HEK293 (cell line): ENCODE measurements at regions not wholly inside any gene's neighbourhood (a gene's known extent, or its start where the extent isn't known, plus 50 kb on each side); places are given as distances from the start of the nearest gene placed in this dataset.

ENCODE experiments used
- CTCF ChIA-PET: fragments of 350-600 bp; formaldehyde crosslinking; extraction: SDS; loops from one replicate; lab custom pipeline; 2021; ENCODE audit warnings: antibody characterized with exemption; lab: Yijun Ruan, JAX
- POLR2A ChIA-PET: fragments of 300-600 bp; formaldehyde crosslinking; extraction: SDS; loops from one replicate; lab custom pipeline; 2020; ENCODE audit warnings: antibody characterized with exemption, inconsistent platforms; lab: Yijun Ruan, JAX
- H3K27ac ChIP-seq: fragments of 200-500 bp; sonication (Bioruptor generic); 2 replicates; pipeline ENCODE4 v1.5.1; 2014; ENCODE audit warnings: low read depth, low read length, control low read depth, inconsistent platforms; ENCODE audit errors: extremely low read depth
- H3K36me3 ChIP-seq, 2 experiments: fragments of 200-500 bp in 1 of 2; sonication (Bioruptor generic) in 1 of 2; 1 replicate in 1 of 2; 2 replicates in 1 of 2; pipeline ENCODE4 v1.5.1; 2014 to 2017; ENCODE audit warnings: inconsistent platforms in 2 of 2, low read length in 2 of 2; ENCODE audit not compliant: control insufficient read depth in 2 of 2, insufficient read depth in 1 of 2
- H3K4me1 ChIP-seq: fragments of 200-500 bp; sonication (Bioruptor generic); 2 replicates; pipeline ENCODE4 v1.5.1; 2014; ENCODE audit warnings: mild to moderate bottlenecking, low read length, inconsistent platforms; ENCODE audit not compliant: control insufficient read depth, insufficient read depth
- H3K4me3 ChIP-seq: 2 replicates; pipeline ENCODE4 v1.5.1; 2011; ENCODE audit warnings: low read depth, mild to moderate bottlenecking, control low read depth, low read length, moderate library complexity
- H3K9me3 ChIP-seq: fragments of 200-500 bp; sonication (Bioruptor generic); 2 replicates; pipeline ENCODE4 v1.5.1; 2014; ENCODE audit warnings: low read depth, low read length, inconsistent platforms; ENCODE audit not compliant: control insufficient read depth, insufficient read depth
- CTCF ChIP-seq: fragments of 450-650 bp; formaldehyde crosslinking; IDR thresholded peaks from 2 replicates; pipeline ENCODE4 v1.5.1; 2016; ENCODE audit warnings: missing biosample characterization, missing genetic modification characterization
- HOXD13 ChIP-seq: sonication (generic); formaldehyde crosslinking; IDR thresholded peaks from 2 replicates; pipeline ENCODE4 v1.8.0; 2022; ENCODE audit warnings: missing genetic modification reagents, borderline replicate concordance
- KLF1 ChIP-seq: fragments of 450-650 bp; formaldehyde crosslinking; IDR thresholded peaks from 2 replicates; pipeline ENCODE4 v1.5.1; 2016; ENCODE audit warnings: missing biosample characterization, missing genetic modification characterization
- MYNN ChIP-seq: fragments of 450-650 bp; formaldehyde crosslinking; IDR thresholded peaks from 2 replicates; pipeline ENCODE4 v1.5.1; 2016; ENCODE audit warnings: missing biosample characterization, missing genetic modification characterization, borderline replicate concordance
- MZF1 ChIP-seq: fragments of 450-650 bp; formaldehyde crosslinking; IDR thresholded peaks from 2 replicates; pipeline ENCODE4 v1.5.1; 2017; ENCODE audit warnings: missing biosample characterization, missing genetic modification characterization, borderline replicate concordance
- SCRT1 ChIP-seq: fragments of 450-650 bp; formaldehyde crosslinking; IDR thresholded peaks from 2 replicates; pipeline ENCODE4 v1.5.1; 2016; ENCODE audit warnings: missing biosample characterization, missing genetic modification characterization, borderline replicate concordance
- SP2 ChIP-seq: fragments of 450-650 bp; formaldehyde crosslinking; IDR thresholded peaks from 2 replicates; pipeline ENCODE4 v1.5.1; 2016; ENCODE audit warnings: missing biosample characterization, missing genetic modification characterization
- ZFP3 ChIP-seq: fragments of 450-650 bp; formaldehyde crosslinking; IDR thresholded peaks from 2 replicates; pipeline ENCODE4 v1.5.1; 2016; ENCODE audit warnings: low read depth, missing biosample characterization, missing genetic modification characterization
- ZFP69B ChIP-seq: fragments of 450-650 bp; formaldehyde crosslinking; IDR thresholded peaks from 2 replicates; pipeline ENCODE4 v1.5.1; 2016; ENCODE audit warnings: missing biosample characterization, missing genetic modification characterization
- ZNF175 ChIP-seq: fragments of 450-650 bp; formaldehyde crosslinking; IDR thresholded peaks from 2 replicates; pipeline ENCODE4 v1.5.1; 2016; ENCODE audit warnings: missing biosample characterization, missing genetic modification characterization
- ZNF211 ChIP-seq: fragments of 450-650 bp; formaldehyde crosslinking; IDR thresholded peaks from 2 replicates; pipeline ENCODE4 v1.5.1; 2016; ENCODE audit warnings: low read depth, missing biosample characterization, missing genetic modification characterization
- ZNF302 ChIP-seq: fragments of 450-650 bp; formaldehyde crosslinking; IDR thresholded peaks from 2 replicates; pipeline ENCODE4 v1.5.1; 2016; ENCODE audit warnings: missing biosample characterization, missing genetic modification characterization, low read depth
- ZNF341 ChIP-seq: fragments of 450-650 bp; formaldehyde crosslinking; IDR thresholded peaks from 2 replicates; pipeline ENCODE4; 2016; ENCODE audit warnings: low read depth, missing biosample characterization, missing genetic modification characterization
- ZNF362 ChIP-seq: fragments of 450-650 bp; formaldehyde crosslinking; IDR thresholded peaks from 2 replicates; pipeline ENCODE4 v1.5.1; 2016; ENCODE audit warnings: missing biosample characterization, missing genetic modification characterization
- ZNF366 ChIP-seq: fragments of 450-650 bp; formaldehyde crosslinking; conservative IDR thresholded peaks from 2 replicates; pipeline ENCODE4 v1.5.1; 2016; ENCODE audit warnings: missing biosample characterization, missing genetic modification characterization
- ZNF48 ChIP-seq: fragments of 450-650 bp; formaldehyde crosslinking; IDR thresholded peaks from 2 replicates; pipeline ENCODE4 v1.5.1; 2016; ENCODE audit warnings: missing biosample characterization, missing genetic modification characterization
- ZNF488 ChIP-seq: fragments of 450-650 bp; formaldehyde crosslinking; IDR thresholded peaks from 2 replicates; pipeline ENCODE4 v1.5.1; 2016; ENCODE audit warnings: missing biosample characterization, missing genetic modification characterization
- ZNF549 ChIP-seq: fragments of 450-650 bp; IDR thresholded peaks from 2 replicates; pipeline ENCODE4 v1.5.1; 2018; ENCODE audit warnings: missing biosample characterization, missing genetic modification characterization, mild to moderate bottlenecking, inconsistent platforms, moderate library complexity
- ZNF585B ChIP-seq: fragments of 450-650 bp; formaldehyde crosslinking; IDR thresholded peaks from 2 replicates; pipeline ENCODE4 v1.5.1; 2016; ENCODE audit warnings: missing biosample characterization, missing genetic modification characterization
- ZNF677 ChIP-seq: fragments of 450-650 bp; IDR thresholded peaks from 2 replicates; pipeline ENCODE4 v1.5.0; 2018; ENCODE audit warnings: missing biosample characterization, mild to moderate bottlenecking, missing genetic modification characterization, moderate library complexity
- ZNF837 ChIP-seq: fragments of 450-650 bp; formaldehyde crosslinking; IDR thresholded peaks from 2 replicates; pipeline ENCODE4 v1.5.1; 2016; ENCODE audit warnings: missing biosample characterization, missing genetic modification characterization
- ZSCAN16 ChIP-seq: fragments of 450-650 bp; formaldehyde crosslinking; IDR thresholded peaks from 2 replicates; pipeline ENCODE4 v1.5.1; 2016; ENCODE audit warnings: missing biosample characterization, missing genetic modification characterization
- ZSCAN30 ChIP-seq: fragments of 450-650 bp; IDR thresholded peaks from 2 replicates; pipeline ENCODE4 v1.5.1; 2018; ENCODE audit warnings: missing biosample characterization, mild to moderate bottlenecking, missing genetic modification characterization, moderate library complexity
- ZSCAN5A ChIP-seq: fragments of 450-650 bp; formaldehyde crosslinking; IDR thresholded peaks from 2 replicates; pipeline ENCODE4 v1.5.1; 2016; ENCODE audit warnings: missing biosample characterization, missing genetic modification characterization
- TF ChIP-seq, protein P1 (sequence below): fragments of 450-650 bp; formaldehyde crosslinking; optimal IDR thresholded peaks from 2 replicates; pipeline ENCODE3; 2016; ENCODE audit warnings: missing biosample characterization, mild to moderate bottlenecking, missing genetic modification characterization
- TF ChIP-seq, protein P2 (sequence below): fragments of 450-650 bp; formaldehyde crosslinking; IDR thresholded peaks from 2 replicates; pipeline ENCODE4 v1.5.1; 2016; ENCODE audit warnings: missing biosample characterization, missing genetic modification characterization

- no peak overlapping the region for H3K27ac ChIP-seq
- H3K4me3 ChIP-seq = no peak overlapping the region
- H3K9me3 ChIP-seq = no peaks in the 10 kb centered on the region
- no peaks in the 10 kb centered on the region for H3K4me1 ChIP-seq
- POLR2A ChIA-PET = no interaction called here
- TF ChIP-seq ZNF837 (tag by site-specific recombination) = no peak
- TF ChIP-seq KLF1 (tag by site-specific recombination) = no peak
- TF ChIP-seq ZNF549 (tag by site-specific recombination) = no peak
- no peak for TF ChIP-seq ZNF585B (tag by site-specific recombination)
- TF ChIP-seq ZNF48 (tag by site-specific recombination) = no peak
- TF ChIP-seq ZNF302 (tag by site-specific recombination) = no peak
- TF ChIP-seq ZNF677 (tag by site-specific recombination) = no peak
- TF ChIP-seq, protein P1, sequence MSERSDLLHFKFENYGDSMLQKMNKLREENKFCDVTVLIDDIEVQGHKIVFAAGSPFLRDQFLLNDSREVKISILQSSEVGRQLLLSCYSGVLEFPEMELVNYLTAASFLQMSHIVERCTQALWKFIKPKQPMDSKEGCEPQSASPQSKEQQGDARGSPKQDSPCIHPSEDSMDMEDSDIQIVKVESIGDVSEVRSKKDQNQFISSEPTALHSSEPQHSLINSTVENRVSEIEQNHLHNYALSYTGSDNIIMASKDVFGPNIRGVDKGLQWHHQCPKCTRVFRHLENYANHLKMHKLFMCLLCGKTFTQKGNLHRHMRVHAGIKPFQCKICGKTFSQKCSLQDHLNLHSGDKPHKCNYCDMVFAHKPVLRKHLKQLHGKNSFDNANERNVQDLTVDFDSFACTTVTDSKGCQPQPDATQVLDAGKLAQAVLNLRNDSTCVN = no peak
- no peak for TF ChIP-seq ZNF362 (tag by site-specific recombination)
- no peak for TF ChIP-seq ZNF341 (tag by site-specific recombination)
- TF ChIP-seq ZFP3 (tag by site-specific recombination) = no peak
- TF ChIP-seq ZNF211 (tag by site-specific recombination) = no peak
- no peak for TF ChIP-seq CTCF
- no peak for TF ChIP-seq ZNF366 (tag by site-specific recombination)
- no peak for TF ChIP-seq SP2
- TF ChIP-seq ZSCAN16 = no peak
- no peak for TF ChIP-seq MZF1 (tag by site-specific recombination)
- no peak for TF ChIP-seq ZSCAN5A (tag by site-specific recombination)
- no peak for TF ChIP-seq ZFP69B
- H3K36me3 ChIP-seq = no peaks in the 10 kb centered on the region
- CTCF ChIA-PET = interaction anchor here (1.1 to 1.6 kb wide), 2 partner anchors 13 to 16 kb away, joined by 3 read pairs; no protein-coding TSS in a partner anchor
These were observed 285.6 kb upstream of the TPM1 start for GRCh38 chr15:62756995-62757360.

GRCh38 chr15:62757535-62757934 is 285.0 kb upstream of the TPM1 start:
- Histone ChIP-seq H3K4me3 (no peak overlapping the region), H3K4me1 (no peaks in the 10 kb centered on the region), H3K9me3 (no peaks in the 10 kb centered on the region), H3K36me3 (no peaks in the 10 kb centered on the region), H3K27ac (no peak overlapping the region)
- TF ChIP-seq MYNN (tag by site-specific recombination) (no peak), HOXD13 (no peak), ZSCAN30 (tag by site-specific recombination) (no peak), SCRT1 (tag by site-specific recombination) (no peak), ZNF175 (no peak), ZNF488 (tag by site-specific recombination) (no peak), ZNF341 (tag by site-specific recombination) (no peak), KLF1 (tag by site-specific recombination) (no peak)
- TF ChIP-seq, protein P2, sequence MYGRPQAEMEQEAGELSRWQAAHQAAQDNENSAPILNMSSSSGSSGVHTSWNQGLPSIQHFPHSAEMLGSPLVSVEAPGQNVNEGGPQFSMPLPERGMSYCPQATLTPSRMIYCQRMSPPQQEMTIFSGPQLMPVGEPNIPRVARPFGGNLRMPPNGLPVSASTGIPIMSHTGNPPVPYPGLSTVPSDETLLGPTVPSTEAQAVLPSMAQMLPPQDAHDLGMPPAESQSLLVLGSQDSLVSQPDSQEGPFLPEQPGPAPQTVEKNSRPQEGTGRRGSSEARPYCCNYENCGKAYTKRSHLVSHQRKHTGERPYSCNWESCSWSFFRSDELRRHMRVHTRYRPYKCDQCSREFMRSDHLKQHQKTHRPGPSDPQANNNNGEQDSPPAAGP (tag by site-specific recombination) = no peak
- CTCF ChIA-PET = interaction anchor here (0.6 to 1.6 kb wide), 3 partner anchors 13 to 56 kb away, joined by 3 read pairs; no protein-coding TSS in a partner anchor
- POLR2A ChIA-PET = no interaction called here
